HG03103 (cell line): ENCODE measurements at regions not wholly inside any gene's neighbourhood (a gene's known extent, or its start where the extent isn't known, plus 50 kb on each side); places are given as distances from the start of the nearest gene placed in this dataset.

Experiments used
- ATAC-seq: cut with Tn5 transposase; IDR thresholded peaks from one replicate; pipeline ENCODE4 v1.9.1; 2021; ENCODE audit warnings: low read depth; ENCODE audit not compliant: unreplicated experiment

DNA sequence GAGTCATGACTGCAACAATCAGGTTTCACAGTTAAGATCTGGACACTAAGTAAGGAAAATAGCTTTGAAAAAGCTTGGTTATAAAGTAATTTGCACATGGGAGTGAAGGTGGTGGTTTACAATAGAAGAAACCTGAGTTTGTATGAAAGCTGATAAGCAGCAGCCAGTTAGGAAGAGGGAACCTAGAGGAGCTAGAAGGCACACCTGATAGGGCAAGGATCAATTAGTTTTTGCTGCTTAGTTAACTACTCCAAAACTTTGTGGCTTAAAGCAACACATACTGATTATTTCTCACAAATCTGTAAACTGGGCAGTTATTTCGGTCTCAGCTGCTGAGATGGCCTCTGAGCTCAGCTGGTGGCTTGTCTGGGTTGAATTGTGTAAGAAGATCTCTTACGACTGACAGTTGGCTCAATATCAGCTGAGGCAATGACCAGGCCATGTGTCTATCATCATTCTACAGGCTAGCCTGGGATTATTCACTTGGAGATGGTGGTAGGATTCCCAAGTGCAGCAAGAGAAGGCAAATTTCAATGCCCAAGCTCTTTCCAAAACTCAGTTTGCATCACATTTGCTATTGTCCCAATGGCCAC, 255.0 kb upstream of the PITX2 start:
- no peak for ATAC-seq

DNA sequence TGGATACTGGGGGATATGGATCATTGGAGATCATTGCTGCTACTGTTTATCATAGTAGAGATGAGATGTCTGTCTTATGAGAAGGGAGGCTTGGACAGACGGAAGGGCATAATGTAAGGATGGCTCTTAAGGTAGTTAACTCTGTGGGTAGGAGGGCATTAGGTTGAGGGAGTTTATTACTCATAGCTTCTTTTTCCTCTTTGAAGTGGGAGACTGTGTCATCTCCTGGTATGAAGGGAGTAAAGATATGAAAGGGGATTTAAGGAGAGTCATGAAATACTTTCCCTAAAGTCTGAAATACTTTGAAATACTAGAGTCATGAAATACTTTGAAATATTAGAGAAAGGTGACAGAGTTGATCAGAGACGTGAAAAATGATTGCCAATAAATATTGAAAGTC, 255.5 kb upstream of the PITX2 start:
- no peak for ATAC-seq

DNA sequence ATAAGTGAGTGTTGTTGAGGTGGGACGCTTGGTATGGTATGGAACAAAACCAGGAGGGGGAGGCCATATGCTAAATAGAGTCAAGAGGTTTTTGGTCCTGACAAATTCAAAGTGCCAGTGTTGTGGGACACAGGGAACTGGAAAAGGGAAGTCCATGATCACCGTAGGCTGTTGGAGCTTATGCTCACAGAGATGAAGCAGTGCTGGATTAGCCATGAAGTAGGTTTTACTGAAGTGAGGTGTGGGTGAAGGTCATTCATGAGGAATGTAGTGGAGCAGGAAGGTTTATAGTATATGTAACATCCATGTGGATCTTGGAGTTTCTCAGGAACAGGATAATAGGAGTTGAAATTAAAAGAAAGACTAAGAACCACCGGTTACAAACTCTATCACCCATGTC, 256.1 kb upstream of the PITX2 start:
- ATAC-seq, result no peak

DNA sequence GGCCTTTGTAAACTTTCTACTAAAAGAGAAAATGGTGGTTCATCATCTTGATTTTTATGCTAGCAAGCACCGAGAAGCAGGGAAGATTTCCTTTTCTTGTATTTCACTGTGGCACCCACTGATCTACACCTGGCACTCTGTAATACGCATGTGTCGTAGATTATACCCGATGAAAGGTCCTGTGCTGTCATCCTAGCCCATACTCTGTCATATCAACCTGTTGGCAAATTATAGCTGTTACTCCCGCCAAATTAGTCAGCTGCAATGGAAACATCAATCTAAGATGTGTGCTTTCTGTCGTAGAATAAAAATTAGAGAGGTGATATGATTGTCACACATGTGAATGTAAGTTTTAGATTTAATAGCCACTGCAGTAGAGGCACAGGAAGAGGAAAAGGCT, 263.4 kb upstream of the PITX2 start:
- no peak for ATAC-seq

DNA sequence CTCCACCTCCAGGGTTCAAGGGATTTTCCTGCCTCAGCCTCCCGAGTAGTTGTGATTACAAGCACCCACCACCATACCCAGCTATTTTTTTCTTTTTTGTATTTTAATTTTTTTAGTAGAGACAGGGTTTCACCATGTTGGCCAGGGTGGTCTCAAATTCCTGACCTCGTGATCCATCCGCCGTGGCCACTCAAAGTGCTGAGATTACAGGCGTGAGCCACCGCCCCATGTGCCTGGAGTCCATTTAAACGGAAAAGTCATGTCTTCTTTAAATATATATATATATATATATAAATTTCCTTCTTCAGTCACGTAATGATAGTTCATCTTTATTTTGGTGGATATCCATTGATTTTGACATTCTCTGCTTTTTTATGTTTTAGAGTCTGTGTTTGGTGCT, 264.0 kb upstream of the PITX2 start:
- ATAC-seq, result no peak

DNA sequence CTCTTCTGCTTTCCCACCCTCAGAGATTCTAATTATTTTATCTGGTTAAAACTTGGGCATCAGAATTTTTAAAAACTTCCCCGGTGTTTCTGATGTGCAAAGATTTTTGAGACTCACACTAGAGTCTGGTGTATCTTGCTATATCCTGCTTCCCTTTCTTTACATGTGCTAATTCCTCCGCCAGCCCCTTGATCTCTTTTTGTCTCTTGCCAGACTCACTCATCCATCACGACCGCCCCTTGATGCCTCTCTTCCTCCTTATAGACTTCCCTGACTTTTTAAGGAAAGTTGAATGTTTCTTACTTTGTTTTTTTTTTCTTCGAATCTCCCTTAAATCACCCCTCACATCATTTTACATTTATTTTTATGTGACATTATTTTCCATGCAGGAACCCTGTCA, 274.9 kb upstream of the PITX2 start:
- no peak for ATAC-seq

DNA sequence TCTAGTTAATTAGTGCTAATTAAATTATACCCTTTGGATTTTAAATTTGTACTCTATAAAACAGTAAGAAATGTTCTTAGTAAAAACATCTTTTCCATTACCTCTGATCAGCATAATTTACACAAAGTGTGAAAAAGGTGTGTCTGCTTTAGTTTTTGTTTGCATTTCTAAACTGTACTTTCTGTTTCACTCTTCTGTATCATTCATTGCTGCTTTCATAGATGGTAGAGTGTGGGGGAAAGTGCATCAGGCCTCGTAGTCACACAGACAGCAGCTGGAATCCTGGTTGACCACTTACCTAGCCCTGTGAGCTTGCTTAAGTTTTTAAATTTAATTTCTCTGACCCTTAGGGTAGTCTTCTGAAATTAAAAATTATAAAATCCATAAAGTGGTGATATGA, 275.4 kb upstream of the PITX2 start:
- ATAC-seq, result no peak

DNA sequence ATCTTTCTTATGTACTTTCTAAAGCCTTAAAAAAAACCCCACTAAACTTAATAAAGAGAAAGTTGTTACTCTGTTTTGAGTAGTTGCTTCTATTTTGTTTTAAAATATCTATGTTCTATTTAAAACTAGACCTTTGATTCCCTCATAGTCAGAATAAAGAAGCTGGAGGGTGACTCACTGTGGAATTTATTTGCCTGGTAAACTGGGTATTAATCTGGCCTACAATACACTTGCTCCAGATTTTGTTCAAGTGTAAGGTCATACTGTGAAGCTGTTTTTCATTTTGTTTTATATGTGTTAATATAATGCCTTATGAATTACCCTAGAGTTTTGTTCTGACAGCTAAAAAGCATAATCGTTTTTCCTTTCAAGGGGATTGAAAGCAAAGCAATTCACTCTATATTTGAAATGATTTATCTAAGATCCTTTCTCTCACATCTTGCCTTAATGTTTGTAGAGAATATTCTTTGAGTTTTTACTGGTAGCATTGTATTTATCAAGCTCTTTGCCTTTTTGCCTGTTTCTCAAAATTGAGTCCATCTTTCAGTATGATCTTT, 277.4 kb upstream of the PITX2 start:
- ATAC-seq, result no peak

DNA sequence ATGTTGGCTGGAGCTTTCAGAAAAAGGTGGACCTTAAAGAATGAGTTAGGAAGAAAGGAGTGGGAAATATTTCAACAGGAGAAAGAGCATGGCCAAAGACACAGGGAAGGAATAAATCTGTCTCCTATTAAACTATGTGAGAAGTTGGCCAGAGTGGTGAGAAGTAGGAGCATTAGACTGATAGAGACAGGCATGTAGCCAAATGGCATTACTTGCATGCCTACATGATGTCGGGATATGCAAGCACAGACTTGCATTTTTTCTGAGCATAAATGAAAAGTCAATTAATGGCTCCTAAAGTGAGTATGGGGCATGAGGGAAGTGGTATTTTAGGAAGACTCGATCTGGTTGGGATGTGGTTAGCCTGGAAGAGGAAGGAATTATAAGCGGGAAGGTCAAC, 279.6 kb upstream of the PITX2 start:
- ATAC-seq, result no peak

DNA sequence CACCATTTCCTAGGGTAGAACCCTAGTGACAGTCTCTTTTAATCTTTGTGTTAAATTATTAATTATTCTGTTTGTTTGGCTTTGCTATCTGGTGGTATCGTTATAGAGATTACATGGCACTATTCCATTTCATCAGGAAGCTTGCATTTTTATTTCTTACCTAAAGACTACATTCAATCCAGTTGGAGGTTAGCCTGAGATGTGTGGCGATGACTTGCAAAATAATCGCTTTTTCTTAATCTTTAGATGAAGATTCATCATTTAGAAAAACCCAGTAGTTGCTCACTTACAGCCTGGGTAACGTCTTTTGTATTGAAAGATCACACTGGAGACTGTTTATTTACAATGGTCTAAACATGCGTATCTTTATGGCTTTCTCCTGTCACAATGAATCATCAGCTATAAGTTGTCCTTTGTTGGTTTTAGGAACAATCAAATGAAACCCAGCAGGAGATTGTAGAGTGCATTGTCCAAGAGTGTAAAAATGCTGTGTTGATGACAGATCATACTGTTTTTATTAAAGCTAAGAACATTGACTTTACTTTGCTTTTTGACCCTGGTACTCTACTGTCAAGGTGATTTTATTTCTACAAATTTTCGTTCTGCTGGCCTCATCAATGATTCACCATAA, 281.7 kb upstream of the PITX2 start:
- no peak for ATAC-seq

DNA sequence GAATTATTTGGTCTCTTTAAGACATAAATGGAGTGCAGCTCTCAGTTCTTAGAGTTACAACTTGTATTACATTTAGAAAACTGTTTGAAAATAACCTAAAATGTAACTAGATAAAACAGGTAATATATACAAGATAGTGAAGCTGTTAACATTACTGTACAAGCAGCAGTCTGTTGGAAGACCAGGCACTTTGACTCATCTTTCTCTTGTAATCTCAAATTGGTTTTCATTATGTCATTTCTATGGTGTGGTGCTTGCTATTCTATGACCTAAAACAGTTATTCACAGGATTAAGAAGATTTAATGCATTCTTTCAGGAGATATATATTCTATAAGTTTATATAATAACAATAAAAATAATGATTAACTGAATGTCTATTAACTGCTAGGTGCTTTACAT, 282.5 kb upstream of the PITX2 start:
- ATAC-seq, result no peak

DNA sequence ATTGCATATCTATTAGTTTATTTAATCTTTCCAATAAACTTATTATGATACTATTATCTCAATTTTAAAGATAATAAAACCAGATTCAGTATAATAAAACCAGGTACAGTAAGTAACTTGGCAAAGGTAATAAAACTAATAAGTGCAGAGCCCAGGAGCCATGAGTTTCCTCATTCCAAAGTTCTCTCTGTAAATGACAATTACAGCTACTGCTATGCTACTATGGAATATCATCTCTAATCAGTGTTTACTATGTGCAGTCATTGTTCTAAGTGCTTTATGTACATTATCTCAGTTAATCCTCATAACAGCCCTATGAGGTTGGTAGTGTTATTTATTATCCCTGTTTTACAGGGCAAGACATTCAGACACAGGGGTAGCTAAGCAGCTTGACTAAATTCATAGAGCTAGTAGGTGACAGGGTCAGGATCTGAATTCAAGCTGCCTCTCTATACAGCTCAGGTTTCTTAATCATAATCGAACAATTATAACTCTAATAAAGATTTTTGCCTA, 285.0 kb upstream of the PITX2 start:
- ATAC-seq, result no peak

DNA sequence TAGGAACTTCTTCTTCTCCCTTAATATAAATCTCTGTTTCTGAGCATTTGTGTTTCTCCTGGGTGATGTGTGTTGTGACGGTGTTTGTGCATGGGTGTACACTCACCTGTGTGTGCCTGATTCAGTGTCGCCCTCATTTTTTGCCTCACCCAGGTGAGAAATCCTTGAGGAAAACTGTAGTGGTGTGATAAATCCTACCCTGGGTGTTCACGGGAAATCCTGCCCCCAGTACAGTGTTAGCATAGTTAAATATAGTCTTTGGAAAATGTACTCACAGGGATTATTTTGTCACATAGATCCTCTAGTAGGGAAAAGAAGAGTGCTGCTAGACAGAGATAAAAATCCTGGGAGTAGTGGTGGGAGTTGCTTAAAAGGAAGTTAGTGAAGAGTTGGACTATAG, 291.9 kb upstream of the PITX2 start:
- ATAC-seq, result no peak

DNA sequence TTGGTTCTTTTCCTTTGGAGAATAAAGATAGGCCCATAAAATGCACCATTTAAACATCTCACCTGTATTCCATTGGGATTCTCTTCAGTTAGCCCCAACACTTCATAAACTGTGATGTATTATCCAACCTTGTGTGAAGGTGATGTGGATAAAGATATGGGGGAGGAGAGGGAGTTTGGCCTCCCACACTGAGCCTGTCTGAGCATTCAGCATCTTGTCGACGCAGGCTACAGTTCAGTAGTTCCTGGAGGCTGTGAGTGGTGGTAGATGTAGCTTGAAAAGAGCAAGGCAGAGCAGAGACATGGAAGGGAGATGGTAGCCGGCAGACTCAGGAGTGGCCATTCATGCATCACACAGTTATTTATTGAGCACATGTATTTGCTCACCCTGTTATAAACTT, 292.4 kb upstream of the PITX2 start:
- no peak for ATAC-seq

DNA sequence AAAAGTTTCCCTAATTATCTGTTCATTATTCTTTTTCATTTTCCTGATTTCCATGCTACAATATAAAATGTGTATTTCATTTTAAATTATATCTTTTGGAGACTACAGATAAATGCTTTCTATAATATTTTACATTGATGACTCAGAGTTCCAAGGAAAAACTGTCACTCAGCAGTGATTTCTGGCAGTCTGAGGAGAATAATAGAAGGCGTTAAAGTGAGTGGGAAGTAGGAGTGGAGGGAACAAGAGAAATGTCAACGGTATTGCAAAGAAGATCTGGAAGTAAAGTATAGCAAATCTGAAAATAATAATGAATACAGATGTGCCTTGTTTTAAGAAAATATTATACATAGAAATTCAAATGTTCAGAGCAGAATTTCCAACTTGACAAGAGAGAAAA, 293.6 kb upstream of the PITX2 start:
- no peak for ATAC-seq

DNA sequence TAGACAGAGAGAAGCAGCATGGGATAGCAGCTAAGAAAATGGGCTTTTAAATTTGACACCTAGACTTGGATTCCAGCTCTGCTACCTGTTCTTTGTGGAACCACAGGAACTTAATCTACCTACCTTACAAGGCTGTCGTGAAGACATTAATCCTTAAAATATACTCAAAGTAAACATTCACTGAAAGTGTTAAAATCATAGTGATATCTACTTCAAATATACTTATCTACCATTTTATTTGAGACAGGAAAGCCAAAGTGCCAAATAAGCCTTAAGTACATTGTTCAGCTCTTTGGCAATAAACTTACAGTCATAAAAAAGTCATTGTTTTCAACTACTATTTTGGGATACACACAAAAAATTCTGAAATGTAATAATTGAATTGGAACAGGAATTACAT, 295.0 kb upstream of the PITX2 start:
- no peak for ATAC-seq

DNA sequence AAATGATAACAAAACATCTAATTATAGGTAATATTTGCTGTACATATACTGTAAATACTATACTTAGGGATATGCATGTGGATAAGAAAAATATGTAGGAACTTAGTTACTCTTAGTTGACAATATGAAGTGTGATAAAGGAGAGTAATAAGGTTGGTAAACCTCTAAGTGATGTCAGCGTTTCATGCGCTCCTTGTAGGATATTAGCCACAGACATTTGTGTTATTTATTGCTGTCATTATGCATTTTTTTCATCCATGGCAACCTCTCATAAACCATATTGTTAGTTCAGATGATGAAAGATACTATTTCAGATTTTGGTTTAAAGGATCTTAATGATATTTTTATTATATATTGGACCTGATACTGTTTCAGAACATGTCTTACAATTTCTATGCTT, 298.1 kb upstream of the PITX2 start:
- ATAC-seq, result no peak

DNA sequence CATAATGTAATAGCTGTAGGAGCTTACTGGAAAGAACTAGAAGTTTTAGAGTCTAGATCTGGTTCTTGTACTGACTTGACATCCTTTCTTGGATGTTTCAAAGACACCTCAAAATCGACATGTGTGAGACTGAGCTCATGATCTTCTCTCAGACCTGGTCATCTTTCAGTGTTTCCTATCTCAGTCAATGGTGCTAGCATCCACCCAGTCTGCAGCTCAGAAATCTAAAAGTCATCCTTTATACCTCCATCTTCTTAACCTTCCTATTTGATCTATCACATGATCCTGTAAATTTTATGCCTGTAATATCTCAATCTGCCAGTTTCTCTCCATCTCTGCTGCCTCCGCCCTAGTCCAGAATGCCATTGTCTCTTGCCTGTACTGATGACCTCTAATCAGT, 301.9 kb upstream of the PITX2 start:
- no peak for ATAC-seq

DNA sequence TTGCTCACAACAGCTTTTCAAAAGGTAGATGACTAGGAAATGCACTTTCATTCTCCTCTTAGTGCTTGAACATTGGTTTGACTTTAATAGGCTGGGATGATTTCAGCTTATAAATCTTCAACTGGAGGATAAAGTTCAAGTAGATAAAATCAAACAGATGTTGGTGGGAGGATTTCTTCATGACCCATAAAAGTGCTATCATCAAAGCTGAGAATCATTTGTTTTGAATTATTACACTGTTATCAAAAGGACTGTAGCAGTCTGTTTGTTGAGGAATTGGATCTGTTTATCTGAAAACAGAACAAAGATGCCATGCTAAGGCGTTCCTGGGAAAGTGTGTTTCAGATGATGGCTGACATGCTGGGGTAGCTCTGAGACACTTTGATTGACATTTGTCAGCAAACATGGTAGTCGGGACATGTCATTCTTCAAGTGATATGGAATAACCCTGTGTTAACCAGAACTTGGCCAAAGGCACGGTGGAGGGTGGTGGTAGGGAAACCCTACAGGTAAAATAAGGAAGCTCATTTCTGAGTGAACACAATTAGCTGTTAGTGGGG, 304.0 kb upstream of the PITX2 start:
- no peak for ATAC-seq

DNA sequence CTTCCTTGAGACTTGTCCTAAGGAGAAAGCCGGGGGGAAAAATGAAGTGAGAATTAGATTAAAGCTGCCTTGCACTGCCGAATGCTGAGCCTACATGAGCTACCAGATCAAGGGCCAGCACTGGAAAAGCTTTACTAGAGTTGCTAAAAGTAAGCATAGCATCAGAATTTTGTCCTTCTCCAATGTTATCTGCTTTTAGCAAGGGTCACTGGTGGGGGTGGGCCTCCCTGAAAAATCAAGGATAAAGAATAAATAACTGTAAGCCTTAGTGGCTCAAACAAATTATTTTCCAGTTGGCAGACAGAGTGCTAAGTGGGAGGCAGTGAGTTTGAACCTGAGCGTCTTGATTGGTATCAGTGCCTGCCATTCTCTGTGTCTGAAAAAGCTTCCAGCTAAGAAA, 310.5 kb upstream of the PITX2 start:
- ATAC-seq, result no peak

DNA sequence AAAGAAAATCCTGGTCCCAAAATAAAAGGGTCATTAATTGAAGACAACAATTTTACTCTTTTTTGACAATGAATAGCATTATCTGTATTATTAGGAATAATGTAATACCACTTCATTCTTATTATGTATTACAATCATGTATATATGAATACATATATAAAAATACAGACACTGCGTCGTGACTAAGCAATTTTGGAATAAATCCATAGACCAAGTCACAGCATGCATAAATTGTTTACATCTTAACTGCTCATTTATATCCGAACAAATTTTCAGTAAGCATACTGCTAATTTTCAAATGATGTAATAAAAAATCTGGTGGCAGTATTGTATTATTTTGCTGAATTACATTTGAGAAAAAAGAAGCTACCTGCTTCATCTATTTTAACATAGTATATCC, 321.6 kb upstream of the PITX2 start:
- ATAC-seq, result no peak

DNA sequence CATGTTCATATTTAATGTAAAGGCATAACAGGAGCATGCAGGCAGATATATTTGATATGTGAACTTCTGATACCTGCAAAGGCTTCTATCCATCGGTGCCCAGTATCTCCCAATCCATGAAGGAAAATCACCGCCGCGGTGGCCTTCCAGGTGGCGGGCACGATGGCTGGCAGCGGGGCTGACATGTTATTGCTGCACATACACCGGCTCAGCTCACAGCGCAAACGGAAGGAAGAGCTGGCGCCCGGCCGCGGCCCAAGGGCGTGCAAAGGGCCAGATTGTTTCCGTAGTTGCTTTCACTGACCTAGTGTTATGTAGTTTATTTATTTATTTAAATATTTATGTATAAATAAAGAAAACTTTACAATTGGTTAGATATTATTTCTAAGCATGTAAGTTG, 322.7 kb upstream of the PITX2 start:
- ATAC-seq, result no peak
